ENCODE measurements at regions not wholly inside any gene's neighbourhood (a gene's known extent, or its start where the extent isn't known, plus 50 kb on each side); places are given as distances from the start of the nearest gene placed in this dataset.

- TF ChIP-seq HOXB13 (CRISPR knock-in tag; IDR thresholded peaks at IDR 0.05; ENCODE audit: low read depth) (no peak), RCOR1 (IDR thresholded peaks at IDR 0.05; ENCODE audit: low read depth, low read length) (no peak), RNF2 (IDR thresholded peaks at IDR 0.05; ENCODE audit: borderline replicate concordance, low read depth) (no peak), JUN (IDR thresholded peaks at IDR 0.05) (no peak), HOXA7 (CRISPR knock-in tag; IDR thresholded peaks at IDR 0.05) (no peak), KDM1A (IDR thresholded peaks at IDR 0.05; ENCODE audit: low read depth) (no peak), PBX3 (IDR thresholded peaks at IDR 0.05) (no peak), ESRRA (IDR thresholded peaks at IDR 0.05; ENCODE audit: borderline replicate concordance, low read length) (no peak)
- H3K4me3 ChIP-seq: no peak overlapping the region
- DNase-seq (ENCODE audit: low read depth in 1 of 2, low spot score in 1 of 2) (no peak), ATAC-seq (no peak), FAIRE-seq (no peak)
- WGBS (ENCODE audit: missing lambda C conversion rate): 13% methylated on average over 3 of the region's 3 CpGs
- H3K27ac ChIP-seq: no peak overlapping the region
- POLR2A ChIA-PET: no interaction called here
- H3K4me2 ChIP-seq: no peak overlapping the region
- H3K9me3 ChIP-seq: no peaks in the 10 kb centered on the region
- CTCF ChIA-PET: no interaction called here
- no peaks in the 10 kb centered on the region for H3K4me1 ChIP-seq
Measured at GRCh38 chr6:67717281-67717680, 917.8 kb upstream of the ADGRB3 start.

- FAIRE-seq (no peak), DNase-seq (ENCODE audit: low read depth in 1 of 2, low spot score in 1 of 2) (no peak), ATAC-seq (no peak)
- CTCF ChIA-PET: no interaction called here
- Histone ChIP-seq H3K4me1 (no peaks in the 10 kb centered on the region), H3K4me3 (no peak overlapping the region), H3K4me2 (no peak overlapping the region), H3K9me3 (no peaks in the 10 kb centered on the region), H3K27ac (no peak overlapping the region)
- WGBS (ENCODE audit: missing lambda C conversion rate): 24% methylated on average over 2 of the region's 2 CpGs
- POLR2A ChIA-PET: no interaction called here
- TF ChIP-seq HOXB13 (CRISPR knock-in tag; IDR thresholded peaks at IDR 0.05; ENCODE audit: low read depth): no peak
- TF ChIP-seq CBX8 (IDR thresholded peaks at IDR 0.05): no peak
- TF ChIP-seq CHD2 (IDR thresholded peaks at IDR 0.05; ENCODE audit: low read length, partially characterized antibody): no peak
- no peak for TF ChIP-seq POLR2A (IDR thresholded peaks at IDR 0.05; ENCODE audit: low read length)
- no peak for TF ChIP-seq RAD21 (conservative IDR thresholded peaks at IDR 0.05 in 1 of 2, IDR thresholded peaks at IDR 0.05 in 1 of 2)
- TF ChIP-seq ATOH8 (CRISPR knock-in tag; IDR thresholded peaks at IDR 0.05; ENCODE audit: low read depth): no peak
- no peak for TF ChIP-seq BHLHE40 (IDR thresholded peaks at IDR 0.05; ENCODE audit: low read depth, low read length)
- no peak for TF ChIP-seq EP300 (IDR thresholded peaks at IDR 0.05)
- no peak for TF ChIP-seq MAX (IDR thresholded peaks at IDR 0.05)
- no peak for TF ChIP-seq EHF (CRISPR knock-in tag; IDR thresholded peaks at IDR 0.05)
- no peak for TF ChIP-seq POLR2AphosphoS2 (conservative IDR thresholded peaks at IDR 0.05; ENCODE audit: low read length)
- no peak for TF ChIP-seq HOXA7 (CRISPR knock-in tag; IDR thresholded peaks at IDR 0.05)
- no peak for TF ChIP-seq FOSB (CRISPR knock-in tag; IDR thresholded peaks at IDR 0.05)
- TF ChIP-seq HDAC2 (IDR thresholded peaks at IDR 0.05): no peak
Measured at GRCh38 chr6:67706388-67706787, 928.7 kb upstream of the ADGRB3 start.

GRCh38 chr6:67698534-67698933, 936.5 kb upstream of the ADGRB3 start:
- H3K4me1 ChIP-seq: no peaks in the 10 kb centered on the region
- DNase-seq (ENCODE audit: low read depth in 1 of 2, low spot score in 1 of 2): no peak
- ATAC-seq: no peak
- WGBS (ENCODE audit: missing lambda C conversion rate): 13% methylated on average over 4 of the region's 4 CpGs
- no peaks in the 10 kb centered on the region for H3K9me3 ChIP-seq
- no peak overlapping the region for H3K4me3 ChIP-seq
- POLR2A ChIA-PET: no interaction called here
- no peak for TF ChIP-seq CHD2 (IDR thresholded peaks at IDR 0.05; ENCODE audit: low read length, partially characterized antibody)
- CTCF ChIA-PET: no interaction called here
- FAIRE-seq: no peak
- H3K27ac ChIP-seq: no peak overlapping the region
- no peak overlapping the region for H3K4me2 ChIP-seq

GRCh38 chr6:67694127-67694526, 941.0 kb upstream of the ADGRB3 start:
- H3K9me3 ChIP-seq: no peaks in the 10 kb centered on the region
- 12% methylated on average over 4 of the region's 4 CpGs for WGBS (ENCODE audit: missing lambda C conversion rate)
- no peak overlapping the region for H3K4me3 ChIP-seq
- no peaks in the 10 kb centered on the region for H3K4me1 ChIP-seq
- ChIA-PET POLR2A (no interaction called here), CTCF (no interaction called here)
- DNase-seq (ENCODE audit: low read depth in 1 of 2, low spot score in 1 of 2) (no peak), ATAC-seq (no peak), FAIRE-seq (no peak)
- no peak overlapping the region for H3K4me2 ChIP-seq
- no peak overlapping the region for H3K27ac ChIP-seq
- TF ChIP-seq RFX5 (IDR thresholded peaks at IDR 0.05): no peak
- no peak for TF ChIP-seq PBX3 (IDR thresholded peaks at IDR 0.05)
- no peak for TF ChIP-seq EP300 (IDR thresholded peaks at IDR 0.05)
- TF ChIP-seq TP53 (CRISPR knock-in tag; IDR thresholded peaks at IDR 0.05): no peak
- TF ChIP-seq MYC (IDR thresholded peaks at IDR 0.05; ENCODE audit: borderline replicate concordance, low read length): no peak
- no peak for TF ChIP-seq CEBPB (IDR thresholded peaks at IDR 0.05)
- no peak for TF ChIP-seq FOSL2 (IDR thresholded peaks at IDR 0.05)
- TF ChIP-seq FOSL2 (CRISPR knock-in tag; IDR thresholded peaks at IDR 0.05): no peak
- TF ChIP-seq POLR2A (IDR thresholded peaks at IDR 0.05; ENCODE audit: low read length): no peak
- no peak for TF ChIP-seq CTCF (IDR thresholded peaks at IDR 0.05)
- TF ChIP-seq KDM1A (IDR thresholded peaks at IDR 0.05; ENCODE audit: low read depth): no peak
- TF ChIP-seq MAFK (IDR thresholded peaks at IDR 0.05; ENCODE audit: partially characterized antibody): no peak
- TF ChIP-seq JUNB (IDR thresholded peaks at IDR 0.05): no peak

Measured in A549 (cell line).